ENCODE measurements at regions not wholly inside any gene's neighbourhood (a gene's known extent, or its start where the extent isn't known, plus 50 kb on each side); places are given as distances from the start of the nearest gene placed in this dataset.

- no peaks in the 10 kb centered on the region for H3K36me3 ChIP-seq (ENCODE audit: insufficient read depth, low read length)
Measured at GRCh38 chr16:52368859-52369258, 178.1 kb downstream of the TOX3 start.

DNA sequence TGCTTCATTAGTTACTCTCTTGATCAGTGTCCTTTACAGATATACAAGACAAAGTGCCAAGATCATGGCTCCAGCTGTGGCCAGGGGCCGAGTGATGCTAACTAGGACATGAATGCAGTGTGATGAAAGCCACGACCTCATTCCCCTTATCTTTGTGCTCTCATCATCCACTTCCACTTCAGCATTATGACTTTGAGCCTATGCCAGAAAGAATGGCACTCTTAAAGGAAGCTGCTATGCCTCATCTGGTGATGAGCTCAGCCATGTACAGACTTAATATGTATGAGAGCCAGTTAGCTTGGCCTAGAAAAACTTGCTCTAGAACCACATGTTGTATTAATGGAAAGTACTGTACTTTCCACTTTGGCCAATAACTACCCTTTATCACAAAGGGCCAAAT is 179.1 kb downstream of the TOX3 start:
- H3K36me3 ChIP-seq (ENCODE audit: insufficient read depth, low read length) = no peaks in the 10 kb centered on the region
- DNase-seq = no peak

More at GRCh38 chr16:52368859-52369258, 178.1 kb downstream of the TOX3 start:
- Mint-ChIP-seq H3K36me3 (no peaks in the 10 kb centered on the region), H3K4me1 (no peaks in the 10 kb centered on the region), H3K27me3 (no peaks in the 10 kb centered on the region), H3K4me3 (no peak overlapping the region), H3K27ac (peak overlapping the region in 1 of 7 donors; percentile 32), H3K9me3 (peaks cover 3 to 12% (median 7%) of the 10 kb centered on the region in 8 donors)
- ChIA-PET CTCF (ENCODE audit: partially characterized antibody) (no interaction called here), POLR2A (ENCODE audit: partially characterized antibody) (no interaction called here)
- Histone ChIP-seq H3K27ac (ENCODE audit: low read depth, low read length) (no peak overlapping the region), H3K9me3 (ENCODE audit: control insufficient read depth in 1 of 2, low read length in 2 of 2) (no peaks in the 10 kb centered on the region), H3K4me1 (ENCODE audit: insufficient read depth, low read length) (no peaks in the 10 kb centered on the region), H3K4me3 (ENCODE audit: low read length in 2 of 2) (no peak overlapping the region), H3K27me3 (ENCODE audit: insufficient read depth, low read length) (no peaks in the 10 kb centered on the region)
- DNase-seq = no peak
- intact Hi-C loops (cut with micrococcal nuclease) = no loop called here

GRCh38 chr16:52366983-52367382 is 180.0 kb downstream of the TOX3 start:
- no peaks in the 10 kb centered on the region for H3K36me3 Mint-ChIP-seq
- ChIA-PET CTCF (ENCODE audit: partially characterized antibody) (no interaction called here), POLR2A (ENCODE audit: partially characterized antibody) (no interaction called here)
- intact Hi-C loops (cut with micrococcal nuclease) = no loop called here
- no peak for DNase-seq
- Histone ChIP-seq H3K27me3 (ENCODE audit: insufficient read depth, low read length) (no peaks in the 10 kb centered on the region), H3K27ac (ENCODE audit: low read depth, low read length) (no peak overlapping the region), H3K4me3 (ENCODE audit: low read length in 2 of 2) (no peak overlapping the region), H3K36me3 (ENCODE audit: insufficient read depth, low read length) (no peaks in the 10 kb centered on the region), H3K9me3 (ENCODE audit: control insufficient read depth in 1 of 2, low read length in 2 of 2) (no peaks in the 10 kb centered on the region), H3K4me1 (ENCODE audit: insufficient read depth, low read length) (no peaks in the 10 kb centered on the region)
- H3K9me3 Mint-ChIP-seq = peaks cover 0 to 12% (median 4%) of the 10 kb centered on the region in 8 donors
- no peaks in the 10 kb centered on the region for H3K27me3 Mint-ChIP-seq
- no peak overlapping the region for H3K27ac Mint-ChIP-seq
- H3K4me1 Mint-ChIP-seq = no peaks in the 10 kb centered on the region
- H3K4me3 Mint-ChIP-seq = no peak overlapping the region

More for the DNA sequence above, 179.1 kb downstream of the TOX3 start:
- Mint-ChIP-seq H3K9me3 (peaks cover 0 to 13% (median 4%) of the 10 kb centered on the region in 8 donors), H3K4me1 (no peaks in the 10 kb centered on the region), H3K27me3 (no peaks in the 10 kb centered on the region), H3K4me3 (no peak overlapping the region), H3K36me3 (no peaks in the 10 kb centered on the region), H3K27ac (no peak overlapping the region)
- Histone ChIP-seq H3K27ac (ENCODE audit: low read depth, low read length) (no peak overlapping the region), H3K9me3 (ENCODE audit: control insufficient read depth in 1 of 2, low read length in 2 of 2) (no peaks in the 10 kb centered on the region), H3K4me1 (ENCODE audit: insufficient read depth, low read length) (no peaks in the 10 kb centered on the region), H3K4me3 (ENCODE audit: low read length in 2 of 2) (no peak overlapping the region), H3K27me3 (ENCODE audit: insufficient read depth, low read length) (no peaks in the 10 kb centered on the region)
- intact Hi-C loops (cut with micrococcal nuclease) = no loop called here
- CTCF ChIA-PET (ENCODE audit: partially characterized antibody) = no interaction called here
- POLR2A ChIA-PET (ENCODE audit: partially characterized antibody) = no interaction called here

DNA sequence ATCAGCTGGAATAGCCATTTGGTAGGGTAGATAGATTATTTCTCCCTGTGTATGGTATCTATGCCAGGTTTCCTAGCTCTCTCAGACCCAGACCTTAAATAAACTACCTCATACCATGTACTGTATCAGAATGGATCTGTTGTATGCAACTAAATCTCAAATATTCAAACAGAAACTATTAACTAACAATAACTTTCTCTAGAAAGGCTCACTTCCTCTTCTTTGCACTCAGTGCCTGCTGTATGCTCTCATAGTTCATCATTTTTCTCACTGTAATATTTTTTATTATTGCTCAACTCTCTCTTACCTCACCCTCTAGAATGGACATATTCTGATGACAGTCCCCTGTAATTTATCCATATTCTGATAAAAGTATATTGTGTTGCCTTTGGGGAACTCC is 182.4 kb downstream of the TOX3 start:
- H3K4me1 Mint-ChIP-seq = no peaks in the 10 kb centered on the region
- no peaks in the 10 kb centered on the region for H3K9me3 ChIP-seq (ENCODE audit: control insufficient read depth in 1 of 2, low read length in 2 of 2)
- H3K27me3 Mint-ChIP-seq = no peaks in the 10 kb centered on the region
- H3K4me3 ChIP-seq (ENCODE audit: low read length in 2 of 2) = no peak overlapping the region
- DNase-seq = no peak
- no peak overlapping the region for H3K27ac ChIP-seq (ENCODE audit: low read depth, low read length)
- H3K27me3 ChIP-seq (ENCODE audit: insufficient read depth, low read length) = no peaks in the 10 kb centered on the region
- peaks cover 0 to 12% (median 6%) of the 10 kb centered on the region in 8 donors for H3K9me3 Mint-ChIP-seq
- intact Hi-C loops (cut with micrococcal nuclease) = no loop called here
- H3K4me3 Mint-ChIP-seq = no peak overlapping the region
- ChIA-PET CTCF (ENCODE audit: partially characterized antibody) (no interaction called here), POLR2A (ENCODE audit: partially characterized antibody) (no interaction called here)
- H3K27ac Mint-ChIP-seq = no peak overlapping the region
- no peaks in the 10 kb centered on the region for H3K4me1 ChIP-seq (ENCODE audit: insufficient read depth, low read length)
- no peaks in the 10 kb centered on the region for H3K36me3 Mint-ChIP-seq
- H3K36me3 ChIP-seq (ENCODE audit: insufficient read depth, low read length) = no peaks in the 10 kb centered on the region

GRCh38 chr16:52363082-52363481 is 183.9 kb downstream of the TOX3 start:
- CTCF ChIA-PET (ENCODE audit: partially characterized antibody) = no interaction called here
- intact Hi-C loops (cut with micrococcal nuclease) = no loop called here

GRCh38 chr16:52357711-52358110 is 189.2 kb downstream of the TOX3 start:
- POLR2A ChIA-PET (ENCODE audit: partially characterized antibody) = no interaction called here
- H3K27me3 ChIP-seq (ENCODE audit: insufficient read depth, low read length) = no peaks in the 10 kb centered on the region
- H3K36me3 Mint-ChIP-seq = no peaks in the 10 kb centered on the region
- intact Hi-C loops (cut with micrococcal nuclease) = no loop called here
- no peak overlapping the region for H3K4me3 Mint-ChIP-seq
- no peak for DNase-seq
- CTCF ChIA-PET (ENCODE audit: partially characterized antibody) = no interaction called here
- no peak overlapping the region for H3K27ac ChIP-seq (ENCODE audit: low read depth, low read length)
- H3K9me3 Mint-ChIP-seq = peaks cover 5 to 10% (median 8%) of the 10 kb centered on the region in 8 donors
- H3K27ac Mint-ChIP-seq = no peak overlapping the region
- H3K4me1 Mint-ChIP-seq = no peaks in the 10 kb centered on the region
- H3K27me3 Mint-ChIP-seq = no peaks in the 10 kb centered on the region
- no peaks in the 10 kb centered on the region for H3K4me1 ChIP-seq (ENCODE audit: insufficient read depth, low read length)
- H3K4me3 ChIP-seq (ENCODE audit: low read length in 2 of 2) = no peak overlapping the region
- no peaks in the 10 kb centered on the region for H3K36me3 ChIP-seq (ENCODE audit: insufficient read depth, low read length)
- H3K9me3 ChIP-seq (ENCODE audit: control insufficient read depth in 1 of 2, low read length in 2 of 2) = no peaks in the 10 kb centered on the region

More at GRCh38 chr16:52363082-52363481, 183.9 kb downstream of the TOX3 start:
- no peaks in the 10 kb centered on the region for H3K27me3 Mint-ChIP-seq
- no peak for DNase-seq
- no peaks in the 10 kb centered on the region for H3K36me3 Mint-ChIP-seq
- Histone ChIP-seq H3K9me3 (ENCODE audit: control insufficient read depth in 1 of 2, low read length in 2 of 2) (no peaks in the 10 kb centered on the region), H3K4me3 (ENCODE audit: low read length in 2 of 2) (no peak overlapping the region), H3K36me3 (ENCODE audit: insufficient read depth, low read length) (no peaks in the 10 kb centered on the region), H3K27me3 (ENCODE audit: insufficient read depth, low read length) (no peaks in the 10 kb centered on the region), H3K4me1 (ENCODE audit: insufficient read depth, low read length) (no peaks in the 10 kb centered on the region), H3K27ac (ENCODE audit: low read depth, low read length) (no peak overlapping the region)
- POLR2A ChIA-PET (ENCODE audit: partially characterized antibody) = no interaction called here
- no peak overlapping the region for H3K27ac Mint-ChIP-seq
- H3K9me3 Mint-ChIP-seq = peaks cover 0 to 10% (median 6%) of the 10 kb centered on the region in 8 donors
- H3K4me3 Mint-ChIP-seq = no peak overlapping the region
- no peaks in the 10 kb centered on the region for H3K4me1 Mint-ChIP-seq

GRCh38 chr16:52353249-52353648 is 193.7 kb downstream of the TOX3 start:
- ChIA-PET POLR2A (ENCODE audit: partially characterized antibody) (no interaction called here), CTCF (ENCODE audit: partially characterized antibody) (no interaction called here)
- Mint-ChIP-seq H3K9me3 (peaks cover 0 to 10% (median 8%) of the 10 kb centered on the region in 8 donors), H3K4me3 (no peak overlapping the region), H3K27ac (no peak overlapping the region), H3K27me3 (no peaks in the 10 kb centered on the region), H3K36me3 (no peaks in the 10 kb centered on the region), H3K4me1 (no peaks in the 10 kb centered on the region)
- Histone ChIP-seq H3K9me3 (ENCODE audit: control insufficient read depth in 1 of 2, low read length in 2 of 2) (no peaks in the 10 kb centered on the region), H3K27ac (ENCODE audit: low read depth, low read length) (no peak overlapping the region), H3K4me1 (ENCODE audit: insufficient read depth, low read length) (no peaks in the 10 kb centered on the region), H3K36me3 (ENCODE audit: insufficient read depth, low read length) (no peaks in the 10 kb centered on the region), H3K4me3 (ENCODE audit: low read length in 2 of 2) (no peak overlapping the region), H3K27me3 (ENCODE audit: insufficient read depth, low read length) (no peaks in the 10 kb centered on the region)
- no peak for DNase-seq
- intact Hi-C loops (cut with micrococcal nuclease) = no loop called here

GRCh38 chr16:52351451-52351850 is 195.5 kb downstream of the TOX3 start:
- Mint-ChIP-seq H3K36me3 (no peaks in the 10 kb centered on the region), H3K9me3 (peaks cover 0 to 12% (median 2%) of the 10 kb centered on the region in 8 donors), H3K4me3 (no peak overlapping the region), H3K27ac (no peak overlapping the region), H3K4me1 (no peaks in the 10 kb centered on the region), H3K27me3 (no peaks in the 10 kb centered on the region)
- DNase-seq = no peak
- H3K36me3 ChIP-seq (ENCODE audit: insufficient read depth, low read length) = no peaks in the 10 kb centered on the region
- no peaks in the 10 kb centered on the region for H3K4me1 ChIP-seq (ENCODE audit: insufficient read depth, low read length)
- CTCF ChIA-PET (ENCODE audit: partially characterized antibody) = no interaction called here
- intact Hi-C loops (cut with micrococcal nuclease) = no loop called here
- POLR2A ChIA-PET (ENCODE audit: partially characterized antibody) = no interaction called here
- no peaks in the 10 kb centered on the region for H3K27me3 ChIP-seq (ENCODE audit: insufficient read depth, low read length)
- no peak overlapping the region for H3K27ac ChIP-seq (ENCODE audit: low read depth, low read length)
- H3K9me3 ChIP-seq (ENCODE audit: control insufficient read depth in 1 of 2, low read length in 2 of 2) = no peaks in the 10 kb centered on the region
- no peak overlapping the region for H3K4me3 ChIP-seq (ENCODE audit: low read length in 2 of 2)

All from CD4-positive, alpha-beta memory T cell (primary cell).